ENCODE measurements at regions not wholly inside any gene's neighbourhood (a gene's known extent, or its start where the extent isn't known, plus 50 kb on each side); places are given as distances from the start of the nearest gene placed in this dataset.
A peak's percentile ranks its signal among the peaks of the same experiment; 100 is the strongest.

- TF ChIP-seq, protein P1, sequence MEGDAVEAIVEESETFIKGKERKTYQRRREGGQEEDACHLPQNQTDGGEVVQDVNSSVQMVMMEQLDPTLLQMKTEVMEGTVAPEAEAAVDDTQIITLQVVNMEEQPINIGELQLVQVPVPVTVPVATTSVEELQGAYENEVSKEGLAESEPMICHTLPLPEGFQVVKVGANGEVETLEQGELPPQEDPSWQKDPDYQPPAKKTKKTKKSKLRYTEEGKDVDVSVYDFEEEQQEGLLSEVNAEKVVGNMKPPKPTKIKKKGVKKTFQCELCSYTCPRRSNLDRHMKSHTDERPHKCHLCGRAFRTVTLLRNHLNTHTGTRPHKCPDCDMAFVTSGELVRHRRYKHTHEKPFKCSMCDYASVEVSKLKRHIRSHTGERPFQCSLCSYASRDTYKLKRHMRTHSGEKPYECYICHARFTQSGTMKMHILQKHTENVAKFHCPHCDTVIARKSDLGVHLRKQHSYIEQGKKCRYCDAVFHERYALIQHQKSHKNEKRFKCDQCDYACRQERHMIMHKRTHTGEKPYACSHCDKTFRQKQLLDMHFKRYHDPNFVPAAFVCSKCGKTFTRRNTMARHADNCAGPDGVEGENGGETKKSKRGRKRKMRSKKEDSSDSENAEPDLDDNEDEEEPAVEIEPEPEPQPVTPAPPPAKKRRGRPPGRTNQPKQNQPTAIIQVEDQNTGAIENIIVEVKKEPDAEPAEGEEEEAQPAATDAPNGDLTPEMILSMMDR (conservative IDR thresholded peaks at IDR 0.05): no peak
- Mint-ChIP-seq H3K4me1 (peaks cover 52% of the 10 kb centered on the region), H3K36me3 (ENCODE audit: low read depth) (no peaks in the 10 kb centered on the region), H3K27me3 (ENCODE audit: low read depth) (no peaks in the 10 kb centered on the region), H3K4me3 (no peak overlapping the region), H3K27ac (ENCODE audit: unreplicated experiment) (no peak overlapping the region), H3K9me3 (no peaks in the 10 kb centered on the region)
- DNase-seq (ENCODE audit: low read depth, low spot score): no peak
Measured at GRCh38 chr1:168920456-168921094, 185.9 kb upstream of the ATP1B1 start.

DNA sequence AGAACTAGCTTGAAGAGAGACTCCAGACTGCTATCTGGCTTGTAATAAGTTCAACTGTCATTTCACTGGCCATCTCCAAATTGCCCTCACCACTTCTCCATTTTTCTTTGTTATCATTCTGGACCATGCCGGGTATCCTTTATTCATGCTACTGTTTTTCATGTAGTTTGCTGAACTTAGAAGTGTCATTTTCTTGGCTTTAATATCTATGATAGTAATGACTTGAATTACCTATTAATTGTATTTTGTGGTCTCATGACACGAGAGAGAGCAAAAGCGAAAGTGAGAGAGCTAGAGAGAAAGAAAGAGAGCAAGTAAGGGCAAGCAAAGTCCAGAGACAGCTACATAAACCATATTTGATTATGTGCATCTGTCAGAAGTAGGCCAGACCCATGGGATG, 184.9 kb upstream of the ATP1B1 start:
- no peaks in the 10 kb centered on the region for H3K27me3 Mint-ChIP-seq (ENCODE audit: low read depth)
- no peak for DNase-seq (ENCODE audit: low read depth, low spot score)
- H3K4me1 Mint-ChIP-seq: peaks cover 52% of the 10 kb centered on the region
- no peak overlapping the region for H3K4me3 Mint-ChIP-seq
- TF ChIP-seq, protein P1 (conservative IDR thresholded peaks at IDR 0.05): no peak
- no peak overlapping the region for H3K27ac Mint-ChIP-seq (ENCODE audit: unreplicated experiment)
- no peaks in the 10 kb centered on the region for H3K9me3 Mint-ChIP-seq
- H3K36me3 Mint-ChIP-seq (ENCODE audit: low read depth): no peaks in the 10 kb centered on the region

- TF ChIP-seq, protein P1 (conservative IDR thresholded peaks at IDR 0.05): no peak
- no peak for DNase-seq (ENCODE audit: low read depth, low spot score)
- Mint-ChIP-seq H3K27me3 (ENCODE audit: low read depth) (no peaks in the 10 kb centered on the region), H3K4me1 (peaks cover 35% of the 10 kb centered on the region), H3K4me3 (no peak overlapping the region), H3K9me3 (no peaks in the 10 kb centered on the region), H3K36me3 (ENCODE audit: low read depth) (no peaks in the 10 kb centered on the region), H3K27ac (ENCODE audit: unreplicated experiment) (no peak overlapping the region)
Measured at GRCh38 chr1:168923521-168924136, 182.9 kb upstream of the ATP1B1 start.

DNA sequence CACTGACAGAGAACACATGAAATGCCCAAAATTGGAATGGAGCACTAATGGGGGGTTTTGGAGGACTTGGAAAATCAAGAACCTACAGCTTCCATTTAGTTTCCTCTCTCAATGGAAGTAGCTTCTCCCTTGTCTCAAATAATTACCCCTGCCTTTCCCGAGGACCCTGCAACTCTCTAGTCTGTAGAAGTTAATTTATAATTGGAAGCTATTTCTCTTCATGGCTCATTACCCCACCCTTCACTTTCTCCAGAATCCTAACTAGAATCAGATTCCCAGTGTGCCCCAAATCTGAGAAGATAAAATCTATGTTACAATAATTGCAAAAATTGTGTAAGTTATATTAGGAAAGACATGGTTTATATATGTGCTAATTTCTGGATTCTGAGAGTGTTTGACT, 181.5 kb upstream of the ATP1B1 start:
- TF ChIP-seq, protein P1 (conservative IDR thresholded peaks at IDR 0.05): no peak
- DNase-seq (ENCODE audit: low read depth, low spot score): no peak

GRCh38 chr1:168926236-168926635, 180.3 kb upstream of the ATP1B1 start:
- Mint-ChIP-seq H3K27ac (ENCODE audit: unreplicated experiment) (no peak overlapping the region), H3K27me3 (ENCODE audit: low read depth) (no peaks in the 10 kb centered on the region), H3K9me3 (no peaks in the 10 kb centered on the region), H3K4me3 (no peak overlapping the region), H3K36me3 (ENCODE audit: low read depth) (no peaks in the 10 kb centered on the region), H3K4me1 (peaks cover 16% of the 10 kb centered on the region)
- DNase-seq (ENCODE audit: low read depth, low spot score): no peak
- TF ChIP-seq, protein P1 (conservative IDR thresholded peaks at IDR 0.05): no peak

More for the DNA sequence above, 181.5 kb upstream of the ATP1B1 start:
- Mint-ChIP-seq H3K4me1 (peaks cover 21% of the 10 kb centered on the region), H3K4me3 (no peak overlapping the region), H3K36me3 (ENCODE audit: low read depth) (no peaks in the 10 kb centered on the region), H3K27ac (ENCODE audit: unreplicated experiment) (peak overlapping the region; percentile 50), H3K9me3 (no peaks in the 10 kb centered on the region), H3K27me3 (ENCODE audit: low read depth) (no peaks in the 10 kb centered on the region)

Measured in neural crest cell (in vitro differentiated cells).